ENCODE measurements at regions not wholly inside any gene's neighbourhood (a gene's known extent, or its start where the extent isn't known, plus 50 kb on each side); places are given as distances from the start of the nearest gene placed in this dataset.
A peak's percentile ranks its signal among the peaks of the same experiment; 100 is the strongest.

- Histone ChIP-seq H3K9me3 (ENCODE audit: low read depth, low read length, poor library complexity, severe bottlenecking) (no peaks in the 10 kb centered on the region), H3K4me1 (ENCODE audit: insufficient read depth, low read length, poor library complexity, severe bottlenecking) (peaks cover 8% of the 10 kb centered on the region), H3K4me3 (ENCODE audit: low read depth, low read length, poor library complexity, severe bottlenecking) (no peak overlapping the region), H3K36me3 (ENCODE audit: insufficient read depth, low read length, poor library complexity, severe bottlenecking) (no peaks in the 10 kb centered on the region), H3K27ac (ENCODE audit: low read depth, low read length, poor library complexity, severe bottlenecking) (no peak overlapping the region), H3K27me3 (replicated peaks; ENCODE audit: insufficient read depth, low read depth, low read length, poor library complexity) (no peaks in the 10 kb centered on the region)
- peak; percentile 69 for DNase-seq (ENCODE audit: low spot score)
- ChIA-PET POLR2A (ENCODE audit: low non-redundant PET) (no interaction called here), CTCF (no interaction called here)
- BruUV-seq (replicated peaks), result no TSS peak
- intact Hi-C loops (cut with micrococcal nuclease; ENCODE audit: unreplicated experiment), result no loop called here
- TF ChIP-seq EZH2 (IDR thresholded peaks at IDR 0.05; ENCODE audit: borderline replicate concordance, low read depth, low read length, poor library complexity, severe bottlenecking), result no peak
- TF ChIP-seq, protein P1, sequence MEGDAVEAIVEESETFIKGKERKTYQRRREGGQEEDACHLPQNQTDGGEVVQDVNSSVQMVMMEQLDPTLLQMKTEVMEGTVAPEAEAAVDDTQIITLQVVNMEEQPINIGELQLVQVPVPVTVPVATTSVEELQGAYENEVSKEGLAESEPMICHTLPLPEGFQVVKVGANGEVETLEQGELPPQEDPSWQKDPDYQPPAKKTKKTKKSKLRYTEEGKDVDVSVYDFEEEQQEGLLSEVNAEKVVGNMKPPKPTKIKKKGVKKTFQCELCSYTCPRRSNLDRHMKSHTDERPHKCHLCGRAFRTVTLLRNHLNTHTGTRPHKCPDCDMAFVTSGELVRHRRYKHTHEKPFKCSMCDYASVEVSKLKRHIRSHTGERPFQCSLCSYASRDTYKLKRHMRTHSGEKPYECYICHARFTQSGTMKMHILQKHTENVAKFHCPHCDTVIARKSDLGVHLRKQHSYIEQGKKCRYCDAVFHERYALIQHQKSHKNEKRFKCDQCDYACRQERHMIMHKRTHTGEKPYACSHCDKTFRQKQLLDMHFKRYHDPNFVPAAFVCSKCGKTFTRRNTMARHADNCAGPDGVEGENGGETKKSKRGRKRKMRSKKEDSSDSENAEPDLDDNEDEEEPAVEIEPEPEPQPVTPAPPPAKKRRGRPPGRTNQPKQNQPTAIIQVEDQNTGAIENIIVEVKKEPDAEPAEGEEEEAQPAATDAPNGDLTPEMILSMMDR (conservative IDR thresholded peaks at IDR 0.05; ENCODE audit: low read depth, low read length), result no peak
These were observed 455.6 kb downstream of the SIPA1L2 start for GRCh38 chr1:232174306-232174705.

DNA sequence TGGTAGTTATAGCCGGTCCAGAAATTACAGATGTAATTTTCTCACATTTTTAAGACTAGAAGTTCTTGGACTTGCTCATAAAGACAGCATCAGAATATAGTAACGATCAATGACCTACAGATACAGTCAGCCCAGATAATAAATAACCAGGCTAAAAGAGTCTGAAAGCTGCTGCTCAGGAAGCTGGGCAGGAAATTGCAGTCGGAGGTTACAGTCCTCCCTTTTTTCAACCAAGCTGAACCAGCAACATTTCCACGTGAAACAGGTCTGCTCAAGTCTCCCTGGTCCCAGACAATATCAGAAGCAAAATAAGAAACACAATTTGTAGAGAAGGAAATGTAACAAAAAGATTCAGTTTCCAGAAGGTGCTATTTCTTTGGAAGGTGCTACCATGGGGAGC is 457.4 kb downstream of the SIPA1L2 start:
- no TSS peak for BruUV-seq (replicated peaks)
- Histone ChIP-seq H3K4me1 (ENCODE audit: insufficient read depth, low read length, poor library complexity, severe bottlenecking) (peaks cover 8% of the 10 kb centered on the region), H3K9me3 (ENCODE audit: low read depth, low read length, poor library complexity, severe bottlenecking) (no peaks in the 10 kb centered on the region), H3K27ac (ENCODE audit: low read depth, low read length, poor library complexity, severe bottlenecking) (no peak overlapping the region), H3K27me3 (replicated peaks; ENCODE audit: insufficient read depth, low read depth, low read length, poor library complexity) (no peaks in the 10 kb centered on the region), H3K4me3 (ENCODE audit: low read depth, low read length, poor library complexity, severe bottlenecking) (no peak overlapping the region), H3K36me3 (ENCODE audit: insufficient read depth, low read length, poor library complexity, severe bottlenecking) (no peaks in the 10 kb centered on the region)
- ChIA-PET POLR2A (ENCODE audit: low non-redundant PET) (no interaction called here), CTCF (no interaction called here)
- intact Hi-C loops (cut with micrococcal nuclease; ENCODE audit: unreplicated experiment), result no loop called here
- no peak for DNase-seq (ENCODE audit: low spot score)
- no peak for TF ChIP-seq EZH2 (IDR thresholded peaks at IDR 0.05; ENCODE audit: borderline replicate concordance, low read depth, low read length, poor library complexity, severe bottlenecking)
- TF ChIP-seq, protein P1 (conservative IDR thresholded peaks at IDR 0.05; ENCODE audit: low read depth, low read length), result no peak

- TF ChIP-seq EZH2 (IDR thresholded peaks at IDR 0.05; ENCODE audit: borderline replicate concordance, low read depth, low read length, poor library complexity, severe bottlenecking), result no peak
- TF ChIP-seq, protein P1 (conservative IDR thresholded peaks at IDR 0.05; ENCODE audit: low read depth, low read length), result peak; percentile 40; the same call in 1 of the 2 replicates
- DNase-seq (ENCODE audit: low spot score), result no peak
- H3K27ac ChIP-seq (ENCODE audit: low read depth, low read length, poor library complexity, severe bottlenecking), result no peak overlapping the region
- peaks cover 8% of the 10 kb centered on the region for H3K4me1 ChIP-seq (ENCODE audit: insufficient read depth, low read length, poor library complexity, severe bottlenecking)
- intact Hi-C loops (cut with micrococcal nuclease; ENCODE audit: unreplicated experiment), result no loop called here
- no TSS peak for BruUV-seq (replicated peaks)
- ChIA-PET CTCF (interaction anchor here (0.5 kb wide), 1 partner anchor 426 kb away, joined by 3 read pairs; no protein-coding TSS in a partner anchor), POLR2A (ENCODE audit: low non-redundant PET) (interaction anchor here (0.6 kb wide), 1 partner anchor 43 kb away, joined by 3 read pairs; no protein-coding TSS in a partner anchor)
- H3K36me3 ChIP-seq (ENCODE audit: insufficient read depth, low read length, poor library complexity, severe bottlenecking), result no peaks in the 10 kb centered on the region
- no peaks in the 10 kb centered on the region for H3K9me3 ChIP-seq (ENCODE audit: low read depth, low read length, poor library complexity, severe bottlenecking)
- H3K27me3 ChIP-seq (replicated peaks; ENCODE audit: insufficient read depth, low read depth, low read length, poor library complexity), result no peaks in the 10 kb centered on the region
- H3K4me3 ChIP-seq (ENCODE audit: low read depth, low read length, poor library complexity, severe bottlenecking), result no peak overlapping the region
These were observed 459.0 kb downstream of the SIPA1L2 start for GRCh38 chr1:232170909-232171308.
